SK-N-SH treated with all-trans-retinoic acid at 6 μM for 48 hours (cell line): ENCODE measurements at regions not wholly inside any gene's neighbourhood (a gene's known extent, or its start where the extent isn't known, plus 50 kb on each side); places are given as distances from the start of the nearest gene placed in this dataset.

Experiments used
- ARNTL ChIP-seq: fragments of 450-650 bp; formaldehyde crosslinking; IDR thresholded peaks from 2 replicates; pipeline ENCODE4 v1.5.0; 2020; ENCODE audit warnings: low read depth, mild to moderate bottlenecking, moderate library complexity, borderline replicate concordance
- GLIS3 ChIP-seq: fragments of 250-450 bp; sonication (Bioruptor Pico); IDR thresholded peaks from 2 replicates; pipeline ENCODE4 v1.5.0; 2020; ENCODE audit warnings: mild to moderate bottlenecking, moderate library complexity
- ZC3H10 ChIP-seq: fragments of 250-450 bp; sonication (Bioruptor Pico); IDR thresholded peaks from 2 replicates; pipeline ENCODE4 v1.5.1; 2021; ENCODE audit warnings: mild to moderate bottlenecking, moderate library complexity

GRCh38 chr3:25099666-25100065, 328.4 kb upstream of the RARB start:
- TF ChIP-seq ARNTL (CRISPR knock-in tag) (no peak), GLIS3 (no peak), ZC3H10 (CRISPR knock-in tag) (no peak)
